GM18505 (cell line): ENCODE measurements at regions not wholly inside any gene's neighbourhood (a gene's known extent, or its start where the extent isn't known, plus 50 kb on each side); places are given as distances from the start of the nearest gene placed in this dataset.
"Not testable (repeated sequence)": the region's sequence is repeated elsewhere in the genome, so short reads cannot be mapped to it uniquely, and the experiment has no call there.

Source experiments
- ATAC-seq: cut with Tn5 transposase; IDR thresholded peaks from one replicate; pipeline ENCODE4 v1.9.1; 2021; ENCODE audit not compliant: unreplicated experiment
- POLR2A ChIP-seq: IDR thresholded peaks from 4 replicates; pipeline ENCODE4 v1.6.1; 2011; ENCODE audit warnings: borderline replicate concordance; ENCODE audit not compliant: insufficient read depth, insufficient read length; ENCODE audit errors: extremely low read depth

- no peak for ATAC-seq
- TF ChIP-seq POLR2A: no peak
Measured at GRCh38 chrX:27057883-27058282, 405.3 kb downstream of the PPP4R3C start.

- TF ChIP-seq POLR2A: no peak
- no peak for ATAC-seq
Measured at GRCh38 chrX:27039332-27039731, 423.8 kb downstream of the PPP4R3C start.

GRCh38 chrX:27008486-27008885 is 454.7 kb downstream of the PPP4R3C start:
- no peak for ATAC-seq
- TF ChIP-seq POLR2A: no peak

- no peak for ATAC-seq
- no peak for TF ChIP-seq POLR2A
Measured at GRCh38 chrX:26999634-27000033, 463.5 kb downstream of the PPP4R3C start.

GRCh38 chrX:26958261-26958660 is 504.9 kb downstream of the PPP4R3C start:
- ATAC-seq: no peak
- TF ChIP-seq POLR2A: no peak

GRCh38 chrX:26954029-26954428 is 509.1 kb downstream of the PPP4R3C start:
- no peak for TF ChIP-seq POLR2A
- ATAC-seq: no peak

GRCh38 chrX:26952213-26952612 is 510.9 kb downstream of the PPP4R3C start:
- ATAC-seq: no peak

GRCh38 chrX:26927419-26927818 is 535.7 kb downstream of the PPP4R3C start:
- no peak for ATAC-seq

More at GRCh38 chrX:26952213-26952612, 510.9 kb downstream of the PPP4R3C start:
- TF ChIP-seq POLR2A: no peak

GRCh38 chrX:26925088-26925487 is 538.1 kb downstream of the PPP4R3C start:
- no peak for TF ChIP-seq POLR2A
- ATAC-seq: no peak

More at GRCh38 chrX:26927419-26927818, 535.7 kb downstream of the PPP4R3C start:
- TF ChIP-seq POLR2A: no peak

GRCh38 chrX:26922278-26922677 is 540.9 kb downstream of the PPP4R3C start:
- ATAC-seq: no peak
- no peak for TF ChIP-seq POLR2A

- no peak for ATAC-seq
- TF ChIP-seq POLR2A: no peak
Measured at GRCh38 chrX:26918631-26919030, 544.5 kb downstream of the PPP4R3C start.

- no peak for ATAC-seq
- no peak for TF ChIP-seq POLR2A
Measured at GRCh38 chrX:26916991-26917390, 546.1 kb downstream of the PPP4R3C start.

- no peak for TF ChIP-seq POLR2A
Measured at GRCh38 chrX:26915064-26915463, 548.1 kb downstream of the PPP4R3C start.

GRCh38 chrX:26914232-26914631 is 548.9 kb downstream of the PPP4R3C start:
- no peak for TF ChIP-seq POLR2A

More at GRCh38 chrX:26915064-26915463, 548.1 kb downstream of the PPP4R3C start:
- no peak for ATAC-seq

GRCh38 chrX:26911785-26912184 is 551.4 kb downstream of the PPP4R3C start:
- not testable (repeated sequence) for ATAC-seq

More at GRCh38 chrX:26914232-26914631, 548.9 kb downstream of the PPP4R3C start:
- ATAC-seq: no peak
